ENCODE measurements at regions not wholly inside any gene's neighbourhood (a gene's known extent, or its start where the extent isn't known, plus 50 kb on each side); places are given as distances from the start of the nearest gene placed in this dataset.

- no peaks in the 10 kb centered on the region for H4K20me1 ChIP-seq (ENCODE audit: insufficient read depth, low read length)
- 0% methylated on average over 2 of the region's 2 CpGs for WGBS (ENCODE audit: low lambda C conversion rate)
These were observed 704.2 kb upstream of the SLIT2 start for GRCh38 chr4:19547463-19547862.

GRCh38 chr4:19544446-19545125 is 707.1 kb upstream of the SLIT2 start:
- Histone ChIP-seq H3K27ac (ENCODE audit: extremely low read length, insufficient read depth, low read length) (no peak overlapping the region), H3K27me3 (ENCODE audit: control insufficient read depth in 1 of 2, insufficient read depth in 2 of 2, low read length in 2 of 2) (no peaks in the 10 kb centered on the region), H3K4me2 (ENCODE audit: low read depth, low read length) (no peak overlapping the region), H3K9me3 (ENCODE audit: low read length) (peaks cover 84% of the 10 kb centered on the region), H3K4me1 (ENCODE audit: insufficient read depth, low read length) (no peaks in the 10 kb centered on the region), H4K20me1 (ENCODE audit: insufficient read depth, low read length) (no peaks in the 10 kb centered on the region), H3K9ac (ENCODE audit: insufficient read depth, low read depth, low read length) (no peak overlapping the region), H3K4me3 (replicated peaks in 1 of 3; ENCODE audit: insufficient read depth in 1 of 3, low read depth in 2 of 3, low read length in 3 of 3) (no peak overlapping the region), H3K36me3 (replicated peaks in 1 of 2; ENCODE audit: control insufficient read depth in 1 of 2, insufficient read depth in 2 of 2, low read length in 2 of 2) (no peaks in the 10 kb centered on the region), H3K79me2 (ENCODE audit: insufficient read depth, low read length) (no peaks in the 10 kb centered on the region), H2AFZ (ENCODE audit: low read length) (no peak overlapping the region)
- ChIA-PET CTCF (ENCODE audit: low intra/inter-chr PET ratio, low total read pairs) (no interaction called here), POLR2A (no interaction called here)
- in situ Hi-C loops (cut with HindIII; ENCODE audit: extremely low pct_ligation_motif_present, low pct_unique_long_range_greater_than_20kb) = no loop called here
- TF ChIP-seq ZNF564 (CRISPR knock-in tag; IDR thresholded peaks at IDR 0.05) (no peak), SRSF4 (IDR thresholded peaks at IDR 0.05; ENCODE audit: low read depth, low read length, poor library complexity, severe bottlenecking) (no peak), RBAK (CRISPR knock-in tag; IDR thresholded peaks at IDR 0.05) (no peak), ZMYM4 (CRISPR knock-in tag; IDR thresholded peaks at IDR 0.05) (no peak), KLF11 (CRISPR knock-in tag; IDR thresholded peaks at IDR 0.05) (no peak), ZBTB21 (CRISPR knock-in tag; IDR thresholded peaks at IDR 0.05) (no peak), HBP1 (CRISPR knock-in tag; IDR thresholded peaks at IDR 0.05; ENCODE audit: low read depth) (no peak), ZNF383 (CRISPR knock-in tag; IDR thresholded peaks at IDR 0.05; ENCODE audit: borderline replicate concordance) (no peak), ZMYM3 (CRISPR knock-in tag; IDR thresholded peaks at IDR 0.05) (no peak), SNRNP70 (IDR thresholded peaks at IDR 0.05; ENCODE audit: low read depth, low read length) (no peak), SKI (IDR thresholded peaks at IDR 0.05; ENCODE audit: partially characterized antibody) (no peak), ZNF263 (CRISPR knock-in tag; IDR thresholded peaks at IDR 0.05) (no peak), ZNF496 (CRISPR knock-in tag; IDR thresholded peaks at IDR 0.05; ENCODE audit: insufficient replicate concordance) (no peak), NBN (conservative IDR thresholded peaks at IDR 0.05) (no peak)
- DNase-seq (ENCODE audit: low spot score) = no peak
- WGBS (ENCODE audit: low lambda C conversion rate) = 6% methylated on average over 4 of the region's 4 CpGs
- no TSS peak for BruUV-seq (replicated peaks)
- ATAC-seq = no peak
- intact Hi-C loops (cut with micrococcal nuclease; ENCODE audit: unreplicated experiment) = no loop called here
- no peak for FAIRE-seq

More at GRCh38 chr4:19547463-19547862, 704.2 kb upstream of the SLIT2 start:
- no TSS peak for BruUV-seq (replicated peaks)
- CTCF ChIA-PET (ENCODE audit: low intra/inter-chr PET ratio, low total read pairs) = no interaction called here
- H3K4me3 ChIP-seq (replicated peaks in 1 of 3; ENCODE audit: insufficient read depth in 1 of 3, low read depth in 2 of 3, low read length in 3 of 3) = no peak overlapping the region
- no peaks in the 10 kb centered on the region for H3K27me3 ChIP-seq (ENCODE audit: control insufficient read depth in 1 of 2, insufficient read depth in 2 of 2, low read length in 2 of 2)
- H3K9me3 ChIP-seq (ENCODE audit: low read length) = peaks cover 91% of the 10 kb centered on the region
- H3K79me2 ChIP-seq (ENCODE audit: insufficient read depth, low read length) = no peaks in the 10 kb centered on the region
- POLR2A ChIA-PET = no interaction called here
- FAIRE-seq (no peak), ATAC-seq (no peak), DNase-seq (ENCODE audit: low spot score) (no peak)
- in situ Hi-C loops (cut with HindIII; ENCODE audit: extremely low pct_ligation_motif_present, low pct_unique_long_range_greater_than_20kb) (no loop called here), intact Hi-C loops (cut with micrococcal nuclease; ENCODE audit: unreplicated experiment) (no loop called here)
- no peak overlapping the region for H3K9ac ChIP-seq (ENCODE audit: insufficient read depth, low read depth, low read length)
- H3K36me3 ChIP-seq (replicated peaks in 1 of 2; ENCODE audit: control insufficient read depth in 1 of 2, insufficient read depth in 2 of 2, low read length in 2 of 2) = no peaks in the 10 kb centered on the region
- TF ChIP-seq ARNT (IDR thresholded peaks at IDR 0.05) (no peak), ZNF790 (CRISPR knock-in tag; IDR thresholded peaks at IDR 0.05; ENCODE audit: borderline replicate concordance) (no peak), FOXA3 (CRISPR knock-in tag; IDR thresholded peaks at IDR 0.05) (no peak), MAFK (conservative IDR thresholded peaks at IDR 0.05 in 1 of 2, IDR thresholded peaks at IDR 0.05 in 1 of 2; ENCODE audit: low read length in 2 of 2) (peak; percentile 9 to 22; a peak in 1 of 4 replicates), ZNF652 (CRISPR knock-in tag; IDR thresholded peaks at IDR 0.05; ENCODE audit: borderline replicate concordance, low read depth) (no peak), ZNF597 (CRISPR knock-in tag; IDR thresholded peaks at IDR 0.05) (no peak), ZSCAN22 (CRISPR knock-in tag; IDR thresholded peaks at IDR 0.05) (no peak)
- H3K4me1 ChIP-seq (ENCODE audit: insufficient read depth, low read length) = no peaks in the 10 kb centered on the region
- no peak overlapping the region for H2AFZ ChIP-seq (ENCODE audit: low read length)
- H3K4me2 ChIP-seq (ENCODE audit: low read depth, low read length) = no peak overlapping the region
- no peak overlapping the region for H3K27ac ChIP-seq (ENCODE audit: extremely low read length, insufficient read depth, low read length)

All from HepG2 (cell line).